Neural cell (in vitro differentiated cells): ENCODE measurements at regions not wholly inside any gene's neighbourhood (a gene's known extent, or its start where the extent isn't known, plus 50 kb on each side); places are given as distances from the start of the nearest gene placed in this dataset.

ENCODE experiments used
- H2AFZ ChIP-seq: fragments of 200-600, 300-800 bp; sonication (generic), shearing (Covaris generic); 2 replicates; pipeline ENCODE4 v1.6.0; 2014; ENCODE audit warnings: low read depth, mild to moderate bottlenecking, antibody characterized with exemption, low read length, moderate library complexity
- H3F3A ChIP-seq: fragments of 200-600 bp; shearing (Covaris generic); 2 replicates; pipeline ENCODE4 v1.6.1; 2016; ENCODE audit warnings: mild to moderate bottlenecking, moderate library complexity, mixed read lengths, antibody characterized with exemption, low read length; ENCODE audit not compliant: insufficient read depth, poor library complexity, severe bottlenecking
- H3K27ac ChIP-seq: fragments of 200-600, 300-800 bp; sonication (generic), shearing (Covaris generic); 2 replicates; pipeline ENCODE4 v1.5.1; 2014; ENCODE audit warnings: mild to moderate bottlenecking, low read length, moderate library complexity
- H3K27me3 ChIP-seq: fragments of 300-800, 200-600 bp; sonication (generic), shearing (Covaris generic); 2 replicates; pipeline ENCODE4 v1.6.0; 2014; ENCODE audit warnings: mild to moderate bottlenecking, low read depth, low read length, moderate library complexity; ENCODE audit not compliant: insufficient read depth
- H3K36me3 ChIP-seq: fragments of 300-800, 200-600 bp; sonication (generic), shearing (Covaris generic); 2 replicates; pipeline ENCODE4 v1.5.1; 2014; ENCODE audit warnings: mild to moderate bottlenecking, antibody characterized with exemption, low read length, moderate library complexity; ENCODE audit not compliant: insufficient read depth
- H3K4me2 ChIP-seq: fragments of 300-800, 200-600 bp; sonication (generic), shearing (Covaris generic); 2 replicates; pipeline ENCODE4 v1.6.0; 2014; ENCODE audit warnings: mild to moderate bottlenecking, low read length
- H3K4me3 ChIP-seq: fragments of 300-800, 200-600 bp; sonication (generic), shearing (Covaris generic); 2 replicates; pipeline ENCODE4 v1.5.1; 2014; ENCODE audit warnings: mild to moderate bottlenecking, low read length, moderate library complexity
- H3K79me2 ChIP-seq: fragments of 200-600 bp; shearing (Covaris generic); replicated peaks from 2 replicates; pipeline ENCODE4 v1.6.0; 2014; ENCODE audit warnings: mild to moderate bottlenecking, low read length, moderate library complexity; ENCODE audit not compliant: insufficient read depth
- H3K9ac ChIP-seq: fragments of 300-800, 200-600 bp; sonication (generic), shearing (Covaris generic); 2 replicates; pipeline ENCODE4 v1.6.1; 2016; ENCODE audit warnings: mild to moderate bottlenecking, low read length, mixed read lengths
- H3K9me2 ChIP-seq: fragments of 200-600 bp; shearing (Covaris generic); 2 replicates; pipeline ENCODE4 v1.6.1; 2016; ENCODE audit warnings: mild to moderate bottlenecking, low read length, mixed read lengths; ENCODE audit not compliant: insufficient read depth
- H3K9me3 ChIP-seq: fragments of 200-600, 300-800 bp; sonication (generic), shearing (Covaris generic); 2 replicates; pipeline ENCODE4 v1.6.1; 2016; ENCODE audit warnings: mild to moderate bottlenecking, mixed run types, low read length, moderate library complexity, mixed read lengths
- H4K20me1 ChIP-seq: fragments of 200-600 bp; shearing (Covaris generic); 2 replicates; pipeline ENCODE4 v1.6.1; 2016; ENCODE audit warnings: mild to moderate bottlenecking, mixed run types; ENCODE audit not compliant: insufficient read depth
- EP300 ChIP-seq: fragments of 450-650 bp; conservative IDR thresholded peaks from 2 replicates; pipeline ENCODE4 v1.6.1; 2014; ENCODE audit warnings: antibody characterized with exemption, mild to moderate bottlenecking, moderate library complexity; ENCODE audit not compliant: poor library complexity, severe bottlenecking
- EZH2 ChIP-seq: fragments of 200-600, 300-800 bp; shearing (Covaris generic), sonication (generic); IDR thresholded peaks from 2 replicates; pipeline ENCODE4 v1.6.1; 2014; ENCODE audit warnings: antibody characterized with exemption, low read length, borderline replicate concordance, mild to moderate bottlenecking; ENCODE audit not compliant: insufficient read depth, poor library complexity, severe bottlenecking
- MXI1 ChIP-seq: fragments of 450-650 bp; conservative IDR thresholded peaks from 2 replicates; pipeline ENCODE4 v1.6.1; 2014; ENCODE audit warnings: antibody characterized with exemption, mild to moderate bottlenecking; ENCODE audit not compliant: poor library complexity, severe bottlenecking
- POLR2AphosphoS5 ChIP-seq: IDR thresholded peaks from 2 replicates; pipeline ENCODE4 v1.6.1; 2012
- RAD21 ChIP-seq: fragments of 450-650 bp; conservative IDR thresholded peaks from 2 replicates; pipeline ENCODE4 v1.6.1; 2014; ENCODE audit warnings: antibody characterized with exemption, mild to moderate bottlenecking, moderate library complexity
- SMC3 ChIP-seq: fragments of 450-650 bp; conservative IDR thresholded peaks from 2 replicates; pipeline ENCODE4 v1.6.1; 2014; ENCODE audit warnings: antibody characterized with exemption, mild to moderate bottlenecking, moderate library complexity; ENCODE audit not compliant: poor library complexity
- TAF1 ChIP-seq: IDR thresholded peaks from 2 replicates; pipeline ENCODE4 v1.6.1; 2012; ENCODE audit warnings: low read depth
- TF ChIP-seq, protein P1 (sequence below): IDR thresholded peaks from 2 replicates; pipeline ENCODE4 v1.6.1; 2012; ENCODE audit warnings: borderline replicate concordance
- TF ChIP-seq, protein P2 (sequence below): fragments of 450-650 bp; IDR thresholded peaks from 2 replicates; pipeline ENCODE4 v1.5.1; 2014; ENCODE audit warnings: antibody characterized with exemption, mild to moderate bottlenecking, moderate library complexity; ENCODE audit not compliant: poor library complexity, severe bottlenecking

- Histone ChIP-seq H4K20me1 (no peaks in the 10 kb centered on the region), H2AFZ (no peak overlapping the region), H3K4me2 (no peak overlapping the region), H3K9ac (no peak overlapping the region), H3K79me2 (peaks cover 99% of the 10 kb centered on the region), H3K9me3 (peaks cover 4% of the 10 kb centered on the region), H3K27me3 (no peaks in the 10 kb centered on the region), H3F3A (no peaks in the 10 kb centered on the region), H3K27ac (no peak overlapping the region), H3K9me2 (no peaks in the 10 kb centered on the region), H3K4me3 (no peak overlapping the region), H3K36me3 (no peaks in the 10 kb centered on the region)
- TF ChIP-seq, protein P1, sequence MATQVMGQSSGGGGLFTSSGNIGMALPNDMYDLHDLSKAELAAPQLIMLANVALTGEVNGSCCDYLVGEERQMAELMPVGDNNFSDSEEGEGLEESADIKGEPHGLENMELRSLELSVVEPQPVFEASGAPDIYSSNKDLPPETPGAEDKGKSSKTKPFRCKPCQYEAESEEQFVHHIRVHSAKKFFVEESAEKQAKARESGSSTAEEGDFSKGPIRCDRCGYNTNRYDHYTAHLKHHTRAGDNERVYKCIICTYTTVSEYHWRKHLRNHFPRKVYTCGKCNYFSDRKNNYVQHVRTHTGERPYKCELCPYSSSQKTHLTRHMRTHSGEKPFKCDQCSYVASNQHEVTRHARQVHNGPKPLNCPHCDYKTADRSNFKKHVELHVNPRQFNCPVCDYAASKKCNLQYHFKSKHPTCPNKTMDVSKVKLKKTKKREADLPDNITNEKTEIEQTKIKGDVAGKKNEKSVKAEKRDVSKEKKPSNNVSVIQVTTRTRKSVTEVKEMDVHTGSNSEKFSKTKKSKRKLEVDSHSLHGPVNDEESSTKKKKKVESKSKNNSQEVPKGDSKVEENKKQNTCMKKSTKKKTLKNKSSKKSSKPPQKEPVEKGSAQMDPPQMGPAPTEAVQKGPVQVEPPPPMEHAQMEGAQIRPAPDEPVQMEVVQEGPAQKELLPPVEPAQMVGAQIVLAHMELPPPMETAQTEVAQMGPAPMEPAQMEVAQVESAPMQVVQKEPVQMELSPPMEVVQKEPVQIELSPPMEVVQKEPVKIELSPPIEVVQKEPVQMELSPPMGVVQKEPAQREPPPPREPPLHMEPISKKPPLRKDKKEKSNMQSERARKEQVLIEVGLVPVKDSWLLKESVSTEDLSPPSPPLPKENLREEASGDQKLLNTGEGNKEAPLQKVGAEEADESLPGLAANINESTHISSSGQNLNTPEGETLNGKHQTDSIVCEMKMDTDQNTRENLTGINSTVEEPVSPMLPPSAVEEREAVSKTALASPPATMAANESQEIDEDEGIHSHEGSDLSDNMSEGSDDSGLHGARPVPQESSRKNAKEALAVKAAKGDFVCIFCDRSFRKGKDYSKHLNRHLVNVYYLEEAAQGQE: no peak
- TF ChIP-seq EP300 (no peak), SMC3 (no peak), EZH2 (no peak), MXI1 (no peak), POLR2AphosphoS5 (no peak), TAF1 (no peak), RAD21 (no peak)
- TF ChIP-seq, protein P2, sequence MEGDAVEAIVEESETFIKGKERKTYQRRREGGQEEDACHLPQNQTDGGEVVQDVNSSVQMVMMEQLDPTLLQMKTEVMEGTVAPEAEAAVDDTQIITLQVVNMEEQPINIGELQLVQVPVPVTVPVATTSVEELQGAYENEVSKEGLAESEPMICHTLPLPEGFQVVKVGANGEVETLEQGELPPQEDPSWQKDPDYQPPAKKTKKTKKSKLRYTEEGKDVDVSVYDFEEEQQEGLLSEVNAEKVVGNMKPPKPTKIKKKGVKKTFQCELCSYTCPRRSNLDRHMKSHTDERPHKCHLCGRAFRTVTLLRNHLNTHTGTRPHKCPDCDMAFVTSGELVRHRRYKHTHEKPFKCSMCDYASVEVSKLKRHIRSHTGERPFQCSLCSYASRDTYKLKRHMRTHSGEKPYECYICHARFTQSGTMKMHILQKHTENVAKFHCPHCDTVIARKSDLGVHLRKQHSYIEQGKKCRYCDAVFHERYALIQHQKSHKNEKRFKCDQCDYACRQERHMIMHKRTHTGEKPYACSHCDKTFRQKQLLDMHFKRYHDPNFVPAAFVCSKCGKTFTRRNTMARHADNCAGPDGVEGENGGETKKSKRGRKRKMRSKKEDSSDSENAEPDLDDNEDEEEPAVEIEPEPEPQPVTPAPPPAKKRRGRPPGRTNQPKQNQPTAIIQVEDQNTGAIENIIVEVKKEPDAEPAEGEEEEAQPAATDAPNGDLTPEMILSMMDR: no peak
Measured at GRCh38 chr3:72418244-72418643, 430.0 kb downstream of the SHQ1 start.

DNA sequence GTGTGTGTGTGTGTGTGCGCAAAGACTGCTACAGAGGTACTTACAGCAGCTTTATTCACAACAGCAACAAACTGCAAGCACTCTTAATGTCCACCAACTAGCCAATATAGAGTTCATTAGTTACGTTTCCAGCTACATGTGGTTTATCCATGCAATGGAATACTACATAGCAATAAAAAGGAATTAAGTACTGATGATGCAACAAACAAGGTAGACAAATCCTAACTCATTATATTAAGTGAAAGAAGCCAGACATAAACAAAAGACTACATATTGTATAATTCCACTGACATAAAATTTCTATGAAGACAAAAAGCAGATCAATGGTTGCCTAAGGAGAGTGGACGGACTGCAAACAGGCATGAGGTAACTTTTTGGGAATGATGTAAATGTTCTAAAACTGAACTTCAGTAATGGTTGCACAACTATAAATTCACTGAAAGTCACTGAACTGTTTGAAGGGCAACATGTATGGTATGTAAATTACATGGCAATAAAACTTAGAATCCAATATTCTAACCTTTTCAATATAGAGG lies 433.7 kb downstream of the SHQ1 start:
- Histone ChIP-seq H3K36me3 (no peaks in the 10 kb centered on the region), H3K27ac (no peak overlapping the region), H3K9ac (no peak overlapping the region), H3F3A (no peaks in the 10 kb centered on the region), H3K9me2 (no peaks in the 10 kb centered on the region), H3K9me3 (no peaks in the 10 kb centered on the region), H3K4me3 (no peak overlapping the region), H3K79me2 (peaks cover 99% of the 10 kb centered on the region), H2AFZ (no peak overlapping the region), H3K27me3 (no peaks in the 10 kb centered on the region), H4K20me1 (peaks cover 12% of the 10 kb centered on the region), H3K4me2 (no peak overlapping the region)
- TF ChIP-seq SMC3 (no peak), EZH2 (no peak), POLR2AphosphoS5 (no peak), TAF1 (no peak), RAD21 (no peak), MXI1 (no peak), EP300 (no peak)
- TF ChIP-seq, protein P1: no peak
- TF ChIP-seq, protein P2: no peak
